ENCODE measurements at regions not wholly inside any gene's neighbourhood (a gene's known extent, or its start where the extent isn't known, plus 50 kb on each side); places are given as distances from the start of the nearest gene placed in this dataset.

DNA sequence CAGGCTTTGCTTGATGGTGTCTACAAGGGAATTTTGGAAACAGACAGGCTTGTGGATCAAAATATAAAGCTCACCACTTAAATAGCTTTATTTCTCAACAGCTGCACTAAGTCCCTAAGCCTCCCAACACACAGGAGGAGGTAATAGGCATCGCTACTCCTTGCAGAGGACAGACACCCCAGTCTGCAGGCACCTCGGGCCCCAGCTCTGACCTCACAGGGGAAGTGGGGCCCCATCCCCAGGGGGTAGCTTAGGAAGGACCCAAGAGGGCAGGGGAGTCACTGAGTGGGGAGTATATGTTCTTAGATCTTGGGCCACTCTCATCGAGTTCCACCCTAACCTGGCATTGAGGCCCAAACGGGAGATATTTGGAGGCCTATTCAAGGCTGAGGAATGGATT lies 66.7 kb upstream of the XPA start:
- Histone ChIP-seq H3K27me3 (ENCODE audit: control insufficient read depth in 2 of 2, insufficient read depth in 2 of 2, low read length in 2 of 2) (peaks cover 9 to 31% of the 10 kb centered on the region in 2 experiments), H3K27ac (ENCODE audit: extremely low read depth, low read depth, low read length) (no peak overlapping the region), H2AFZ (ENCODE audit: low read depth, low read length) (no peak overlapping the region), H3K4me2 (ENCODE audit: insufficient read depth, low read length) (no peak overlapping the region), H3K4me3 (no peak overlapping the region), H3K4me1 (replicated peaks in 1 of 2; ENCODE audit: control insufficient read depth in 2 of 2, insufficient read depth in 2 of 2, low read length in 2 of 2) (peaks cover 0 to 4% of the 10 kb centered on the region in 2 experiments; a peak in 3 of 5 replicates), H3K9me1 (ENCODE audit: control insufficient read depth, insufficient read depth, low read length) (no peaks in the 10 kb centered on the region), H3K9ac (ENCODE audit: insufficient read depth in 1 of 2, low read depth in 2 of 2, low read length in 2 of 2) (no peak overlapping the region), H3K9me3 (replicated peaks; ENCODE audit: control insufficient read depth, insufficient read depth, low read depth, low read length) (no peaks in the 10 kb centered on the region), H4K20me1 (replicated peaks; ENCODE audit: control insufficient read depth, insufficient read depth, low read length) (no peaks in the 10 kb centered on the region), H3K79me2 (ENCODE audit: control insufficient read depth, insufficient read depth, low read length) (no peaks in the 10 kb centered on the region), H3K36me3 (ENCODE audit: control insufficient read depth, insufficient read depth, low read length) (no peaks in the 10 kb centered on the region)
- 0% methylated on average over 4 of the region's 4 CpGs for WGBS (ENCODE audit: insufficient coverage, low coverage, missing lambda C conversion rate)
- ATAC-seq (no peak), FAIRE-seq (no peak), DNase-seq (ENCODE audit: extremely low read depth in 1 of 4, low spot score in 3 of 4) (no peak)
- BruUV-seq (replicated peaks), result no TSS peak
- intact Hi-C loops (cut with micrococcal nuclease), result no loop called here
- POLR2A ChIA-PET, result interaction anchor here (0.9 to 1.9 kb wide), 3 partner anchors 9 to 53 kb away, joined by 3 to 5 read pairs (median 3); no protein-coding TSS in a partner anchor
- CTCF ChIA-PET (ENCODE audit: low intra/inter-chr PET ratio), result no interaction called here
- TF ChIP-seq ZBTB26 (CRISPR knock-in tag; IDR thresholded peaks at IDR 0.05) (no peak), ZNF197 (CRISPR knock-in tag; IDR thresholded peaks at IDR 0.05; ENCODE audit: low read depth) (no peak), SAFB2 (IDR thresholded peaks at IDR 0.05; ENCODE audit: borderline replicate concordance, low read depth, low read length, severe bottlenecking) (no peak), ZNF583 (CRISPR knock-in tag; IDR thresholded peaks at IDR 0.05) (no peak), GATA2 (CRISPR knock-in tag; IDR thresholded peaks at IDR 0.05) (no peak), NELFE (IDR thresholded peaks at IDR 0.05; ENCODE audit: insufficient read depth, insufficient read length) (no peak), SPI1 (IDR thresholded peaks at IDR 0.05; ENCODE audit: borderline replicate concordance, low read depth, low read length) (no peak), DIDO1 (tag; IDR thresholded peaks at IDR 0.05; ENCODE audit: low read depth) (no peak), RBM17 (IDR thresholded peaks at IDR 0.05; ENCODE audit: borderline replicate concordance, low read depth, low read length) (no peak), AFF4 (CRISPR knock-in tag; IDR thresholded peaks at IDR 0.05) (no peak), HNRNPUL1 (IDR thresholded peaks at IDR 0.05; ENCODE audit: low read length) (no peak)
- TF ChIP-seq, protein P1, sequence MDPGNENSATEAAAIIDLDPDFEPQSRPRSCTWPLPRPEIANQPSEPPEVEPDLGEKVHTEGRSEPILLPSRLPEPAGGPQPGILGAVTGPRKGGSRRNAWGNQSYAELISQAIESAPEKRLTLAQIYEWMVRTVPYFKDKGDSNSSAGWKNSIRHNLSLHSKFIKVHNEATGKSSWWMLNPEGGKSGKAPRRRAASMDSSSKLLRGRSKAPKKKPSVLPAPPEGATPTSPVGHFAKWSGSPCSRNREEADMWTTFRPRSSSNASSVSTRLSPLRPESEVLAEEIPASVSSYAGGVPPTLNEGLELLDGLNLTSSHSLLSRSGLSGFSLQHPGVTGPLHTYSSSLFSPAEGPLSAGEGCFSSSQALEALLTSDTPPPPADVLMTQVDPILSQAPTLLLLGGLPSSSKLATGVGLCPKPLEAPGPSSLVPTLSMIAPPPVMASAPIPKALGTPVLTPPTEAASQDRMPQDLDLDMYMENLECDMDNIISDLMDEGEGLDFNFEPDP (CRISPR knock-in tag; IDR thresholded peaks at IDR 0.05), result no peak
- in situ Hi-C loops (cut with MboI), result no loop called here
